ENCODE measurements at regions not wholly inside any gene's neighbourhood (a gene's known extent, or its start where the extent isn't known, plus 50 kb on each side); places are given as distances from the start of the nearest gene placed in this dataset.

DNA sequence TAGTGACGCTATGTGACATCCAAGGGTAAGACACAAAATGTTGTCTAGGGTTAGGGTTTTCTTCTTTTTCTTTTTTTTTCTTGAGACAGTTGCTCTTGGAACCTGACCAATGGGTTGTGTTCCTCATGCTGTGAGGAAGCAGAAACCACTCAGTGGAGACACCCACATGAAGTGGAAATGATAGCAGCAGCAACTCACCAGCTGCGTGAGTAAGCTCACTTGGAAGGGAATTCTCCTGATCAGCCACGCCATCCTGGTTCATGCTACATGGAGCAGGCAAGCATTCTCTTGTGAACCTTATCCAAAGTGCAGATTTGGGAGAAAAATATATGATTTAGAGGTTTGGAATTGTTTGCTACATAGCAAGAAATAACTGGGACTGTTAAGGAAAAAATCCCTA is 863.7 kb downstream of the EPHA4 start:
- TF ChIP-seq, protein P1, sequence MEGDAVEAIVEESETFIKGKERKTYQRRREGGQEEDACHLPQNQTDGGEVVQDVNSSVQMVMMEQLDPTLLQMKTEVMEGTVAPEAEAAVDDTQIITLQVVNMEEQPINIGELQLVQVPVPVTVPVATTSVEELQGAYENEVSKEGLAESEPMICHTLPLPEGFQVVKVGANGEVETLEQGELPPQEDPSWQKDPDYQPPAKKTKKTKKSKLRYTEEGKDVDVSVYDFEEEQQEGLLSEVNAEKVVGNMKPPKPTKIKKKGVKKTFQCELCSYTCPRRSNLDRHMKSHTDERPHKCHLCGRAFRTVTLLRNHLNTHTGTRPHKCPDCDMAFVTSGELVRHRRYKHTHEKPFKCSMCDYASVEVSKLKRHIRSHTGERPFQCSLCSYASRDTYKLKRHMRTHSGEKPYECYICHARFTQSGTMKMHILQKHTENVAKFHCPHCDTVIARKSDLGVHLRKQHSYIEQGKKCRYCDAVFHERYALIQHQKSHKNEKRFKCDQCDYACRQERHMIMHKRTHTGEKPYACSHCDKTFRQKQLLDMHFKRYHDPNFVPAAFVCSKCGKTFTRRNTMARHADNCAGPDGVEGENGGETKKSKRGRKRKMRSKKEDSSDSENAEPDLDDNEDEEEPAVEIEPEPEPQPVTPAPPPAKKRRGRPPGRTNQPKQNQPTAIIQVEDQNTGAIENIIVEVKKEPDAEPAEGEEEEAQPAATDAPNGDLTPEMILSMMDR (IDR thresholded peaks at IDR 0.05) = no peak
- TF ChIP-seq POLR2A (IDR thresholded peaks at IDR 0.05) = no peak
